GM12878 (cell line): ENCODE measurements at regions not wholly inside any gene's neighbourhood (a gene's known extent, or its start where the extent isn't known, plus 50 kb on each side); places are given as distances from the start of the nearest gene placed in this dataset.

Experiments used
- ATAC-seq: fragments of 200-7000 bp; cut with Tn5 transposase; 3 replicates; pipeline ENCODE4 v1.9.1; 2020; ENCODE audit warnings: mild to moderate bottlenecking, moderate library complexity
- BruUV-seq: library from RNA; stranded (reverse); fragments of 400-500 nt; replicated peaks from 2 replicates; lab custom pipeline; 2021; lab: Mats Ljungman, UMichigan
- CTCF ChIA-PET: fragments of 300-600 bp; sonication (Branson Sonifier 250); formaldehyde crosslinking; extraction: SDS; loops from one replicate; lab custom pipeline; 2021; ENCODE audit warnings: inconsistent platforms; lab: Yijun Ruan, JAX
- POLR2A ChIA-PET: fragments of 350-600 bp; formaldehyde crosslinking; extraction: SDS; loops from one replicate; lab custom pipeline; 2021; ENCODE audit warnings: inconsistent platforms; lab: Charles Lee
- RAD21 ChIA-PET: fragments of 300-600 bp; sonication (Branson Sonifier 250); formaldehyde crosslinking; loops from one replicate; lab custom pipeline; 2023; ENCODE audit warnings: antibody characterized with exemption; ENCODE audit not compliant: unreplicated experiment; lab: Charles Lee
- SMC1A ChIA-PET: fragments of 300-600 bp; sonication (Branson Sonifier 250); formaldehyde crosslinking; loops from one replicate; lab custom pipeline; 2023; ENCODE audit not compliant: unreplicated experiment, uncharacterized antibody; lab: Charles Lee
- DNase-seq: peaks from one replicate; pipeline ENCODE4 v3.0.0-alpha.2; 2011; ENCODE audit warnings: low read depth, low spot score
- FAIRE-seq: peaks from 3 replicates; lab custom pipeline; 2011; peaks lifted over from hg19 to GRCh38; lab: Jason Lieb, UNC
- H2AFZ ChIP-seq: 2 replicates; pipeline ENCODE4 v1.6.0; 2011; ENCODE audit warnings: low read depth, low read length, control low read depth; ENCODE audit not compliant: control insufficient read depth
- H3K27ac ChIP-seq: 2 replicates; pipeline ENCODE4 v1.5.1; 2011; ENCODE audit warnings: control low read depth; ENCODE audit not compliant: control insufficient read depth, insufficient read depth
- H3K27me3 ChIP-seq, 2 experiments: replicated peaks in 1 of 2; 2 replicates each; pipeline versions ENCODE4 v1.6.0 to v1.6.1; 2011; ENCODE audit warnings: low read length in 1 of 2; ENCODE audit not compliant: control insufficient read depth in 2 of 2, insufficient read depth in 2 of 2
- H3K36me3 ChIP-seq, 2 experiments: 2 replicates each; pipeline ENCODE4 v1.5.1; 2011; ENCODE audit warnings: low read length in 1 of 2; ENCODE audit not compliant: control insufficient read depth in 2 of 2, insufficient read depth in 2 of 2
- H3K4me1 ChIP-seq: 2 replicates; pipeline ENCODE4 v1.6.1; 2011; ENCODE audit warnings: mild to moderate bottlenecking, low read length, moderate library complexity, mixed read lengths; ENCODE audit not compliant: control insufficient read depth, insufficient read depth
- H3K4me2 ChIP-seq: 2 replicates; pipeline ENCODE4 v1.6.0; 2011; ENCODE audit warnings: control low read depth; ENCODE audit not compliant: control insufficient read depth, insufficient read depth
- H3K4me3 ChIP-seq: fragments of 200-600 bp; sonication (generic); 2 replicates; pipeline ENCODE4 v1.5.1; 2016
- H3K79me2 ChIP-seq: 2 replicates; pipeline ENCODE4 v1.6.0; 2011; ENCODE audit warnings: low read length; ENCODE audit not compliant: control insufficient read depth, insufficient read depth
- H3K9ac ChIP-seq: 2 replicates; pipeline ENCODE4 v1.8.0; 2011; ENCODE audit warnings: low read length, control low read depth, mixed read lengths; ENCODE audit not compliant: control insufficient read depth, insufficient read depth
- H3K9me3 ChIP-seq: replicated peaks from 3 replicates; pipeline ENCODE4 v1.5.1; 2011; ENCODE audit warnings: mild to moderate bottlenecking, low read length; ENCODE audit not compliant: control insufficient read depth, insufficient read depth
- H4K20me1 ChIP-seq: 2 replicates; pipeline ENCODE4 v1.6.0; 2011; ENCODE audit not compliant: control insufficient read depth, insufficient read depth
- CREB1 ChIP-seq: IDR thresholded peaks from 2 replicates; pipeline ENCODE4 v1.6.1; 2012; ENCODE audit warnings: low read depth, mild to moderate bottlenecking, inconsistent platforms
- DPF2 ChIP-seq: fragments of 450-650 bp; IDR thresholded peaks from 2 replicates; pipeline ENCODE4 v1.6.1; 2017; ENCODE audit warnings: mild to moderate bottlenecking
- ESRRA ChIP-seq: IDR thresholded peaks from 2 replicates; pipeline ENCODE4 v1.6.1; 2012; ENCODE audit warnings: mild to moderate bottlenecking, low read length, improper control_type of control experiment
- GABPA ChIP-seq: IDR thresholded peaks from 2 replicates; pipeline ENCODE4 v1.6.1; 2014; ENCODE audit warnings: antibody characterized with exemption, low read depth, mild to moderate bottlenecking, inconsistent platforms
- KLF5 ChIP-seq: fragments of 450-650 bp; IDR thresholded peaks from 2 replicates; pipeline ENCODE4 v1.6.1; 2014; ENCODE audit warnings: mild to moderate bottlenecking; ENCODE audit not compliant: partially characterized antibody
- LARP7 ChIP-seq: fragments of 450-650 bp; IDR thresholded peaks from 2 replicates; pipeline ENCODE4 v1.6.1; 2017; ENCODE audit warnings: mild to moderate bottlenecking
- NBN ChIP-seq: fragments of 450-650 bp; IDR thresholded peaks from 2 replicates; pipeline ENCODE4 v1.6.1; 2016
- RB1 ChIP-seq: fragments of 450-650 bp; formaldehyde crosslinking; IDR thresholded peaks from 2 replicates; pipeline ENCODE4 v1.6.1; 2017; ENCODE audit warnings: mild to moderate bottlenecking, borderline replicate concordance
- ZBED1 ChIP-seq: IDR thresholded peaks from 2 replicates; pipeline ENCODE4 v1.6.1; 2016; ENCODE audit warnings: borderline replicate concordance
- ZNF217 ChIP-seq: fragments of 450-650 bp; IDR thresholded peaks from 2 replicates; pipeline ENCODE4 v1.6.1; 2017; ENCODE audit warnings: antibody characterized with exemption, mild to moderate bottlenecking
- WGBS: methylation state at CpG from one replicate; pipeline ENCODE4 v1.1.6; 2016; ENCODE audit warnings: low lambda C conversion rate; ENCODE audit not compliant: insufficient replicate concordance, insufficient coverage; ENCODE audit errors: missing lambda C conversion rate; 5-methylcytosine and 5-hydroxymethylcytosine counted together
- in situ Hi-C: fragments of 300-500 bp; cut with MboI; formaldehyde crosslinking; loops from 9 replicates; pipeline ENCODE4 v1.14.3; 2018; ENCODE audit warnings: mixed read lengths
- intact Hi-C: fragments of 100-400 bp; cut with micrococcal nuclease; formaldehyde crosslinking; loops from one replicate; pipeline ENCODE4 v1.14.2; 2022; ENCODE audit not compliant: unreplicated experiment
- TF ChIP-seq, protein P1 (sequence below), 3 experiments: IDR thresholded peaks in 2 of 3; conservative IDR thresholded peaks in 1 of 3; 2 replicates each; pipeline ENCODE4 v1.5.1; 2011; ENCODE audit warnings: low read depth in 3 of 3, low read length in 3 of 3, mild to moderate bottlenecking in 3 of 3, control low read depth in 2 of 3, moderate library complexity in 2 of 3, inconsistent platforms in 1 of 3, mixed read lengths in 1 of 3; ENCODE audit not compliant: control insufficient read depth in 2 of 3, insufficient read depth in 1 of 3; ENCODE audit errors: extremely low read depth in 1 of 3
- TF ChIP-seq, protein P2 (sequence below): IDR thresholded peaks from 2 replicates; pipeline ENCODE4 v1.6.1; 2012; ENCODE audit warnings: low read depth, low read length, improper control_type of control experiment
- TF ChIP-seq, protein P3 (sequence below): fragments of 450-650 bp; IDR thresholded peaks from 2 replicates; pipeline ENCODE4 v1.6.1; 2016; ENCODE audit warnings: mild to moderate bottlenecking, moderate library complexity, borderline replicate concordance

DNA sequence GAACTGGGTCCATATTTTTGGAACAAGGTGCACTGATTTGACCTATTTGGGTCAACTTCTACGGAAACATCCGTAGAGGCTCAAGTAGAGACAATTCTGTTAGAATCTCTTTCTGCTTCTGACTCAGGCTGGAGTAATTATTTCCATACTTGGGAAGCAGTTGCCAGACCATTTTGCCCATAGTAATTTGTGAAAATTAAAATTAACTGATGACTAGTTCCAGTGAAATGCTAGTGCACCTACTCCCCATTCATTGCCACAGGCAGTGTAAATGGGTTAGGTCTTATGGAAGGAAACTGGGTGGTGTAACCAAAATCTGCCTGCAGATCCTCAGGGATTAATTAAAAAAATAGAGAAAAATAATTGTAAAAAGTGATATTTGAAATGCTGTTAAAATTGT is 201.1 kb downstream of the TENT4A start:
- Histone ChIP-seq H4K20me1 (no peaks in the 10 kb centered on the region), H3K27me3 (no peaks in the 10 kb centered on the region), H3K27ac (no peak overlapping the region), H3K36me3 (no peaks in the 10 kb centered on the region), H3K4me2 (no peak overlapping the region), H3K4me1 (no peaks in the 10 kb centered on the region), H2AFZ (no peak overlapping the region), H3K79me2 (no peaks in the 10 kb centered on the region), H3K4me3 (no peak overlapping the region), H3K9ac (no peak overlapping the region), H3K9me3 (no peaks in the 10 kb centered on the region)
- no peak for FAIRE-seq
- TF ChIP-seq ESRRA = no peak
- no peak for TF ChIP-seq LARP7
- TF ChIP-seq RB1 = no peak
- no peak for TF ChIP-seq ZBED1
- TF ChIP-seq, protein P1, sequence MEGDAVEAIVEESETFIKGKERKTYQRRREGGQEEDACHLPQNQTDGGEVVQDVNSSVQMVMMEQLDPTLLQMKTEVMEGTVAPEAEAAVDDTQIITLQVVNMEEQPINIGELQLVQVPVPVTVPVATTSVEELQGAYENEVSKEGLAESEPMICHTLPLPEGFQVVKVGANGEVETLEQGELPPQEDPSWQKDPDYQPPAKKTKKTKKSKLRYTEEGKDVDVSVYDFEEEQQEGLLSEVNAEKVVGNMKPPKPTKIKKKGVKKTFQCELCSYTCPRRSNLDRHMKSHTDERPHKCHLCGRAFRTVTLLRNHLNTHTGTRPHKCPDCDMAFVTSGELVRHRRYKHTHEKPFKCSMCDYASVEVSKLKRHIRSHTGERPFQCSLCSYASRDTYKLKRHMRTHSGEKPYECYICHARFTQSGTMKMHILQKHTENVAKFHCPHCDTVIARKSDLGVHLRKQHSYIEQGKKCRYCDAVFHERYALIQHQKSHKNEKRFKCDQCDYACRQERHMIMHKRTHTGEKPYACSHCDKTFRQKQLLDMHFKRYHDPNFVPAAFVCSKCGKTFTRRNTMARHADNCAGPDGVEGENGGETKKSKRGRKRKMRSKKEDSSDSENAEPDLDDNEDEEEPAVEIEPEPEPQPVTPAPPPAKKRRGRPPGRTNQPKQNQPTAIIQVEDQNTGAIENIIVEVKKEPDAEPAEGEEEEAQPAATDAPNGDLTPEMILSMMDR (IDR thresholded peaks at IDR 0.05 in 2 of 3, conservative IDR thresholded peaks at IDR 0.05 in 1 of 3; ENCODE audit: control insufficient read depth in 2 of 3, extremely low read depth in 1 of 3, insufficient read depth in 1 of 3, low read depth in 3 of 3, low read length in 3 of 3) = no peak
- in situ Hi-C loops (no loop called here), intact Hi-C loops (no loop called here)
- SMC1A ChIA-PET = no interaction called here
- 45% methylated on average over 2 of the region's 2 CpGs for WGBS
- ATAC-seq = no peak
- POLR2A ChIA-PET = no interaction called here
- RAD21 ChIA-PET = no interaction called here
- no peak for DNase-seq
- BruUV-seq = no TSS peak
- CTCF ChIA-PET = no interaction called here

DNA sequence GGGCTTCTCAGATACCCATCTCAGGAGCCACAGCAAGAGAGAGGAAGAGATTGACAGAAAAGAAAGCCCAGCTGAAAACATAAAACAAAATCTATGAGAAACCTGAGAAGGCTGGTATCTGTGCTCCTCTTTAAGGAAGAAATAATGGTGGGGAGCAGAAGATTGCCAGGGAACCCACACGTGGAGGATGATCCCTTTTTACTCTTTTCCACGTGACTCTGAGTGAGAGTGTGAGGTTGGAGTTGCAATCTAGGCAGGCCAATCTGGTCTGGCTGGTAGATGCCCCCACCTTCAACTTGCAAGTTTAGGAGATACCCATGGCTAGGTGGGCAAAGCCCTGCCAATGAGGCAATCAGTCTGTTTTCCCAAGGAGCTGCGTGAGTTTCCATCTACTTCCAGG is 202.3 kb downstream of the TENT4A start:
- FAIRE-seq = no peak
- DNase-seq = no peak
- Histone ChIP-seq H3K36me3 (no peaks in the 10 kb centered on the region), H3K4me1 (no peaks in the 10 kb centered on the region), H3K4me2 (no peak overlapping the region), H3K9me3 (no peaks in the 10 kb centered on the region), H2AFZ (no peak overlapping the region), H3K4me3 (no peak overlapping the region), H3K79me2 (no peaks in the 10 kb centered on the region), H3K27ac (no peak overlapping the region), H4K20me1 (no peaks in the 10 kb centered on the region), H3K9ac (no peak overlapping the region), H3K27me3 (no peaks in the 10 kb centered on the region)
- 29% methylated on average over 3 of the region's 3 CpGs for WGBS
- CTCF ChIA-PET = no interaction called here
- ATAC-seq = no peak
- POLR2A ChIA-PET = no interaction called here
- SMC1A ChIA-PET = no interaction called here
- intact Hi-C loops = no loop called here
- no TSS peak for BruUV-seq
- RAD21 ChIA-PET = no interaction called here
- in situ Hi-C loops = no loop called here
- TF ChIP-seq, protein P2, sequence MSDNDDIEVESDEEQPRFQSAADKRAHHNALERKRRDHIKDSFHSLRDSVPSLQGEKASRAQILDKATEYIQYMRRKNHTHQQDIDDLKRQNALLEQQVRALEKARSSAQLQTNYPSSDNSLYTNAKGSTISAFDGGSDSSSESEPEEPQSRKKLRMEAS = no peak
- TF ChIP-seq NBN = no peak
- TF ChIP-seq KLF5 = no peak
- TF ChIP-seq GABPA = no peak
- TF ChIP-seq CREB1 = no peak
- no peak for TF ChIP-seq ZNF217
- TF ChIP-seq, protein P3, sequence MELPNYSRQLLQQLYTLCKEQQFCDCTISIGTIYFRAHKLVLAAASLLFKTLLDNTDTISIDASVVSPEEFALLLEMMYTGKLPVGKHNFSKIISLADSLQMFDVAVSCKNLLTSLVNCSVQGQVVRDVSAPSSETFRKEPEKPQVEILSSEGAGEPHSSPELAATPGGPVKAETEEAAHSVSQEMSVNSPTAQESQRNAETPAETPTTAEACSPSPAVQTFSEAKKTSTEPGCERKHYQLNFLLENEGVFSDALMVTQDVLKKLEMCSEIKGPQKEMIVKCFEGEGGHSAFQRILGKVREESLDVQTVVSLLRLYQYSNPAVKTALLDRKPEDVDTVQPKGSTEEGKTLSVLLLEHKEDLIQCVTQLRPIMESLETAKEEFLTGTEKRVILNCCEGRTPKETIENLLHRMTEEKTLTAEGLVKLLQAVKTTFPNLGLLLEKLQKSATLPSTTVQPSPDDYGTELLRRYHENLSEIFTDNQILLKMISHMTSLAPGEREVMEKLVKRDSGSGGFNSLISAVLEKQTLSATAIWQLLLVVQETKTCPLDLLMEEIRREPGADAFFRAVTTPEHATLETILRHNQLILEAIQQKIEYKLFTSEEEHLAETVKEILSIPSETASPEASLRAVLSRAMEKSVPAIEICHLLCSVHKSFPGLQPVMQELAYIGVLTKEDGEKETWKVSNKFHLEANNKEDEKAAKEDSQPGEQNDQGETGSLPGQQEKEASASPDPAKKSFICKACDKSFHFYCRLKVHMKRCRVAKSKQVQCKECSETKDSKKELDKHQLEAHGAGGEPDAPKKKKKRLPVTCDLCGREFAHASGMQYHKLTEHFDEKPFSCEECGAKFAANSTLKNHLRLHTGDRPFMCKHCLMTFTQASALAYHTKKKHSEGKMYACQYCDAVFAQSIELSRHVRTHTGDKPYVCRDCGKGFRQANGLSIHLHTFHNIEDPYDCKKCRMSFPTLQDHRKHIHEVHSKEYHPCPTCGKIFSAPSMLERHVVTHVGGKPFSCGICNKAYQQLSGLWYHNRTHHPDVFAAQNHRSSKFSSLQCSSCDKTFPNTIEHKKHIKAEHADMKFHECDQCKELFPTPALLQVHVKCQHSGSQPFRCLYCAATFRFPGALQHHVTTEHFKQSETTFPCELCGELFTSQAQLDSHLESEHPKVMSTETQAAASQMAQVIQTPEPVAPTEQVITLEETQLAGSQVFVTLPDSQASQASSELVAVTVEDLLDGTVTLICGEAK = no peak
- no peak for TF ChIP-seq DPF2
